ENCODE measurements at regions not wholly inside any gene's neighbourhood (a gene's known extent, or its start where the extent isn't known, plus 50 kb on each side); places are given as distances from the start of the nearest gene placed in this dataset.

DNA sequence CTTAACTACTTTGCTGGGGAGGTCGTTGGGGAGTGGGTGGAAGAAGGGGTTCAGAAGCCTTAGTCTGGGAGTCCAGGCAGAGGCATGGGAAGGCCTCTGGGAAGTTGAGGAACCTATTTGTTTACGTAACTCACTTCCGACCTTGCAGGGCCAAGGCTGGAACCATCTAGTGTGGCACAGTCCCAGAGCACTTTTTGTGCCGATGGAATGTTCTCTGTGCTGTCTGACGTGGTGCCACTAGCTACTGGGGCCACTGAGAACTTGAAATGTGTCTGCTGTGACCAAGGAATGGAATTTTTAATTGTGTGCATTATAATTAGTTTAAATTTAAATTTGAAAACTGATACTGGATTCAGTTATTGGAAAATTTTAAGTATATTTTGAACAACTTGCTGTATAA, 139.7 kb downstream of the FAM161A start:
- no peaks in the 10 kb centered on the region for H3K9me3 ChIP-seq (ENCODE audit: control insufficient read depth, low read length, poor library complexity, severe bottlenecking)
- Mint-ChIP-seq H3K4me3 (no peak overlapping the region), H3K27ac (no peak overlapping the region), H3K4me1 (no peaks in the 10 kb centered on the region), H3K27me3 (peaks cover 11% of the 10 kb centered on the region), H3K36me3 (ENCODE audit: low read depth) (peaks cover 4% of the 10 kb centered on the region)
- DNase-seq (no peak), ATAC-seq (no peak)

GRCh38 chr2:61713457-61713856, 140.4 kb downstream of the FAM161A start:
- H3K9me3 ChIP-seq (ENCODE audit: control insufficient read depth, low read length, poor library complexity, severe bottlenecking) = no peaks in the 10 kb centered on the region
- Mint-ChIP-seq H3K4me1 (no peaks in the 10 kb centered on the region), H3K27me3 (peaks cover 7% of the 10 kb centered on the region), H3K4me3 (no peak overlapping the region), H3K27ac (no peak overlapping the region), H3K36me3 (ENCODE audit: low read depth) (no peaks in the 10 kb centered on the region)
- DNase-seq = no peak
- ATAC-seq = no peak

GRCh38 chr2:61712060-61712459, 141.8 kb downstream of the FAM161A start:
- Mint-ChIP-seq H3K27me3 (no peaks in the 10 kb centered on the region), H3K27ac (no peak overlapping the region), H3K36me3 (ENCODE audit: low read depth) (no peaks in the 10 kb centered on the region), H3K4me3 (no peak overlapping the region), H3K4me1 (peaks cover 2% of the 10 kb centered on the region)
- DNase-seq (no peak), ATAC-seq (no peak)
- no peaks in the 10 kb centered on the region for H3K9me3 ChIP-seq (ENCODE audit: control insufficient read depth, low read length, poor library complexity, severe bottlenecking)

GRCh38 chr2:61710711-61711110, 143.1 kb downstream of the FAM161A start:
- Mint-ChIP-seq H3K4me1 (peaks cover 2% of the 10 kb centered on the region), H3K27ac (no peak overlapping the region), H3K36me3 (ENCODE audit: low read depth) (no peaks in the 10 kb centered on the region), H3K27me3 (no peaks in the 10 kb centered on the region), H3K4me3 (no peak overlapping the region)
- ATAC-seq (no peak), DNase-seq (no peak)
- H3K9me3 ChIP-seq (ENCODE audit: control insufficient read depth, low read length, poor library complexity, severe bottlenecking) = no peaks in the 10 kb centered on the region

- Mint-ChIP-seq H3K27me3 (no peaks in the 10 kb centered on the region), H3K4me3 (no peak overlapping the region), H3K36me3 (ENCODE audit: low read depth) (no peaks in the 10 kb centered on the region), H3K27ac (no peak overlapping the region), H3K4me1 (peaks cover 5% of the 10 kb centered on the region)
- ATAC-seq (no peak), DNase-seq (no peak)
- H3K9me3 ChIP-seq (ENCODE audit: control insufficient read depth, low read length, poor library complexity, severe bottlenecking) = no peaks in the 10 kb centered on the region
These were observed 145.6 kb downstream of the FAM161A start for GRCh38 chr2:61707984-61708852.

GRCh38 chr2:61705625-61706024, 148.2 kb downstream of the FAM161A start:
- Mint-ChIP-seq H3K4me3 (no peak overlapping the region), H3K4me1 (peaks cover 5% of the 10 kb centered on the region), H3K27ac (no peak overlapping the region), H3K27me3 (no peaks in the 10 kb centered on the region), H3K36me3 (ENCODE audit: low read depth) (no peaks in the 10 kb centered on the region)
- DNase-seq (no peak), ATAC-seq (no peak)
- H3K9me3 ChIP-seq (ENCODE audit: control insufficient read depth, low read length, poor library complexity, severe bottlenecking) = no peaks in the 10 kb centered on the region

- Mint-ChIP-seq H3K4me1 (peaks cover 5% of the 10 kb centered on the region), H3K4me3 (no peak overlapping the region), H3K27ac (no peak overlapping the region), H3K36me3 (ENCODE audit: low read depth) (no peaks in the 10 kb centered on the region), H3K27me3 (no peaks in the 10 kb centered on the region)
- DNase-seq (no peak), ATAC-seq (no peak)
- no peaks in the 10 kb centered on the region for H3K9me3 ChIP-seq (ENCODE audit: control insufficient read depth, low read length, poor library complexity, severe bottlenecking)
These were observed 149.5 kb downstream of the FAM161A start for GRCh38 chr2:61704364-61704763.

DNA sequence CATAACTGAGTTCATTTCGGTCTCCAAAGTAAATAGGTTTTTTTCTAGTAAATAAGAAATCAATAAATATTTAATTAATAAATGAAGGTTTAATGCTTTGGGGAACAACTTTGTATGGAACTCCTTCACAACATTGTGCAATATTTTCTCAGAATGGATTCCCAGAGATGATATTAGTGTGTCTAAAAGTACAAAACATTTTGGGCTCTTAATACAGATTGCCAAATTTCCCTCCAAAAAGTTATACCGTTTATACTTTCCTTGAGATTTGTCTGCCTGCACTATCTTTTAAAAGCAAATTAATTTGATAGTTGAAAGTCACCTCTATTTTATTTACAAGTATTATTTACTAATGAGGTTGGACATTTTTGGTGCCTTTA, 151.8 kb downstream of the FAM161A start:
- no peaks in the 10 kb centered on the region for H3K27me3 Mint-ChIP-seq
- H3K27ac Mint-ChIP-seq = no peak overlapping the region
- H3K9me3 ChIP-seq (ENCODE audit: control insufficient read depth, low read length, poor library complexity, severe bottlenecking) = no peaks in the 10 kb centered on the region
- H3K4me1 Mint-ChIP-seq = peaks cover 3% of the 10 kb centered on the region
- H3K36me3 Mint-ChIP-seq (ENCODE audit: low read depth) = no peaks in the 10 kb centered on the region
- DNase-seq = no peak
- no peak overlapping the region for H3K4me3 Mint-ChIP-seq
- ATAC-seq = no peak

- Mint-ChIP-seq H3K4me1 (peaks cover 4% of the 10 kb centered on the region), H3K27ac (no peak overlapping the region), H3K27me3 (no peaks in the 10 kb centered on the region), H3K4me3 (no peak overlapping the region), H3K36me3 (ENCODE audit: low read depth) (no peaks in the 10 kb centered on the region)
- no peak for DNase-seq
- no peaks in the 10 kb centered on the region for H3K9me3 ChIP-seq (ENCODE audit: control insufficient read depth, low read length, poor library complexity, severe bottlenecking)
- ATAC-seq = no peak
These were observed 153.4 kb downstream of the FAM161A start for GRCh38 chr2:61700464-61700863.

GRCh38 chr2:61694312-61695274, 156.4 kb upstream of the XPO1 start:
- peaks cover 10% of the 10 kb centered on the region for H3K4me1 Mint-ChIP-seq
- no peaks in the 10 kb centered on the region for H3K9me3 ChIP-seq (ENCODE audit: control insufficient read depth, low read length, poor library complexity, severe bottlenecking)
- H3K27me3 Mint-ChIP-seq = no peaks in the 10 kb centered on the region
- peak overlapping the region; percentile 85 for H3K27ac Mint-ChIP-seq
- H3K4me3 Mint-ChIP-seq = peak overlapping the region; percentile 92
- peak; percentile 97 for ATAC-seq
- DNase-seq = peak; percentile 68 to 83 (median 74)
- H3K36me3 Mint-ChIP-seq (ENCODE audit: low read depth) = no peaks in the 10 kb centered on the region

DNA sequence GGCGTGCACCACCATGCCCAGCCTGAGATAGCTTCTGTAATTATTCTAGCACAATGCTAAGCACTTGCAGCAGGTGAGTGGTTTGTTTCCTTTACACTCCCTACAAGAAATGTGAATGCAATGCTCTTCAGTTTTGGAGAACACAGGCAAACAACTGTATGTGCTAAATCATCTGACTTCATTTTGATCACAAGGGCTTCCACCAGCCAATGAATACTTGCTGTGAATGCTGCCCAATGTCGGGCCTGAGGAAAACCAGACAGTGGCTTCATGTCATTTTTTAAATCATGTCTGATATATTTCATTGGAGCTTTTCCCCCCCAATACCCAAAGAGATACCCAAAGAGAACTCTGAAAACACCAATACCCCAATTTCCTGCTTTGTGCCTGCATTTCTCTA, 155.6 kb upstream of the XPO1 start:
- no peaks in the 10 kb centered on the region for H3K36me3 Mint-ChIP-seq (ENCODE audit: low read depth)
- no peaks in the 10 kb centered on the region for H3K9me3 ChIP-seq (ENCODE audit: control insufficient read depth, low read length, poor library complexity, severe bottlenecking)
- H3K27me3 Mint-ChIP-seq = no peaks in the 10 kb centered on the region
- DNase-seq (no peak), ATAC-seq (no peak)
- peak overlapping the region; percentile 85 for H3K27ac Mint-ChIP-seq
- H3K4me3 Mint-ChIP-seq = peak overlapping the region; percentile 92
- H3K4me1 Mint-ChIP-seq = peaks cover 10% of the 10 kb centered on the region

DNA sequence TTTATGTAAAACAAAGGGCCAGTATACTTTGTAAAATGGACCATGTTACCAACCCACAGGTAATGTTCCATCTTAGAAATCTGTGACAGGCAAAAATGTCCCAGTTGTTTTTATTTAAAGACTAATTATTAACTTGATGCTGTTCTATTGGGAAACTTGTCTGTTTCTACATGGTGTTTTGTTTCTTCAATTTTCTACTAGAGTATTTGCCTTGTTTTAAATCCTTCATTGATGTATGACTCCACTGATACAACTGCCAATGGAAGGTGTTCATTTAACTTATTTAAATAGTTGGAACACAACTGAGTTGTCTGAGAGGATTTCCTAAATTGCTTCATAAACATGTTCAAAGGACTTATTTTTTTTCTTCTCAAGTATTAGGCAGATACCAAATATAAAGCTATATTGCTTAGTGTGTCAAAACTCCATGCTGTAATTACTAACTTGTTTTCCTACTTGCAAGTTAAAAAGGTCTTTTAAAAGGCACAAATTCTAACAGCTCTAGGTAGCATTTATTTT, 152.0 kb upstream of the XPO1 start:
- Mint-ChIP-seq H3K4me3 (no peak overlapping the region), H3K27me3 (no peaks in the 10 kb centered on the region), H3K4me1 (peaks cover 6% of the 10 kb centered on the region), H3K27ac (no peak overlapping the region), H3K36me3 (ENCODE audit: low read depth) (no peaks in the 10 kb centered on the region)
- DNase-seq = no peak
- no peak for ATAC-seq
- H3K9me3 ChIP-seq (ENCODE audit: control insufficient read depth, low read length, poor library complexity, severe bottlenecking) = no peaks in the 10 kb centered on the region

DNA sequence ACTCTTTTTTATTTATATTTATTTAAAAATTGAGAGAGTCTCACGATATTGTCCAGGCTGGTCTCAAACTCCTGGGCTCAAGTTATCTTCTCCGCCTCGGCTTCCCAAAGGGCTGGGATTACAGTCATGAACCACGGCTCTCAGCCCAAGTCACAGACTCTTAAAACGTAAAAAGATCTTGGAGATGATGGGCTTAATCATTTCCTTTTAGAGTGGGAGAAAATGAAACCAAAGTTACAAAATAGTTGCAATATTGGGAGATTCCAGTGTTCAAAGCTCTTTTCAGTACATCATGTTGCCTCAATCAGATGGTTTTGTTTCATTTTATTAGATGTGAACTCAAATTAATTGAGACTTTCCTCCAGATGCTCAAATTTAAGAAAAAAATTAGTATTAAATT, 151.4 kb upstream of the XPO1 start:
- DNase-seq (no peak), ATAC-seq (no peak)
- Mint-ChIP-seq H3K27me3 (no peaks in the 10 kb centered on the region), H3K27ac (no peak overlapping the region), H3K4me3 (no peak overlapping the region), H3K4me1 (peaks cover 4% of the 10 kb centered on the region), H3K36me3 (ENCODE audit: low read depth) (no peaks in the 10 kb centered on the region)
- no peaks in the 10 kb centered on the region for H3K9me3 ChIP-seq (ENCODE audit: control insufficient read depth, low read length, poor library complexity, severe bottlenecking)
